ENCODE measurements at regions not wholly inside any gene's neighbourhood (a gene's known extent, or its start where the extent isn't known, plus 50 kb on each side); places are given as distances from the start of the nearest gene placed in this dataset.

GRCh38 chr3:69562020-69562419 is 176.1 kb upstream of the FRMD4B start:
- Histone ChIP-seq H2BK5ac (ENCODE audit: low read depth, low read length, poor library complexity, severe bottlenecking) (no peak overlapping the region), H3K27ac (ENCODE audit: low read length, poor library complexity, severe bottlenecking) (no peak overlapping the region), H3K27me3 (ENCODE audit: control insufficient read depth in 1 of 2, insufficient read depth in 1 of 2, low read length in 2 of 2) (no peaks in the 10 kb centered on the region), H3K9me3 (ENCODE audit: control insufficient read depth, low read length) (no peaks in the 10 kb centered on the region), H3K4ac (ENCODE audit: low read depth in 1 of 2, low read length in 2 of 2) (no peak overlapping the region), H2AFZ (ENCODE audit: low read depth, low read length) (no peak overlapping the region), H3K4me2 (ENCODE audit: low read length, poor library complexity, severe bottlenecking) (no peak overlapping the region), H3K23ac (ENCODE audit: low read length in 2 of 2) (no peak overlapping the region), H3K18ac (ENCODE audit: low read depth in 1 of 2, low read length in 2 of 2) (no peak overlapping the region), H2BK120ac (ENCODE audit: low read depth, low read length) (no peak overlapping the region), H3K9ac (ENCODE audit: low read length) (no peak overlapping the region), H3K4me1 (ENCODE audit: control insufficient read depth, insufficient read depth, low read depth, low read length) (no peaks in the 10 kb centered on the region), H2BK12ac (ENCODE audit: low read length in 2 of 2) (no peak overlapping the region), H2BK15ac (ENCODE audit: low read depth, poor library complexity, severe bottlenecking) (no peak overlapping the region), H3K79me1 (replicated peaks; ENCODE audit: low read length, poor library complexity, severe bottlenecking) (no peaks in the 10 kb centered on the region), H3K36me3 (ENCODE audit: control insufficient read depth in 1 of 2, insufficient read depth in 2 of 2, low read depth in 1 of 2, low read length in 2 of 2) (no peaks in the 10 kb centered on the region), H4K91ac (ENCODE audit: low read length) (no peak overlapping the region), H2AK5ac (ENCODE audit: low read length, severe bottlenecking) (no peak overlapping the region), H3K14ac (ENCODE audit: low read length in 2 of 2) (no peak overlapping the region), H4K8ac (ENCODE audit: low read length) (no peak overlapping the region), H3K4me3 (ENCODE audit: insufficient read depth in 1 of 2, low read depth in 1 of 2, low read length in 2 of 2) (no peak overlapping the region)
- WGBS, result 27% methylated on average over 3 of the region's 4 CpGs
- DNase-seq, result no peak

- Histone ChIP-seq H3K14ac (ENCODE audit: low read length in 2 of 2) (no peak overlapping the region), H3K4me2 (ENCODE audit: low read length, poor library complexity, severe bottlenecking) (no peak overlapping the region), H4K8ac (ENCODE audit: low read length) (no peak overlapping the region), H3K27me3 (ENCODE audit: control insufficient read depth in 1 of 2, insufficient read depth in 1 of 2, low read length in 2 of 2) (no peaks in the 10 kb centered on the region), H3K18ac (ENCODE audit: low read depth in 1 of 2, low read length in 2 of 2) (no peak overlapping the region), H2BK120ac (ENCODE audit: low read depth, low read length) (no peak overlapping the region), H2BK12ac (ENCODE audit: low read length in 2 of 2) (no peak overlapping the region), H3K4ac (ENCODE audit: low read depth in 1 of 2, low read length in 2 of 2) (no peak overlapping the region), H2BK5ac (ENCODE audit: low read depth, low read length, poor library complexity, severe bottlenecking) (no peak overlapping the region), H3K9me3 (ENCODE audit: control insufficient read depth, low read length) (no peaks in the 10 kb centered on the region), H3K4me3 (ENCODE audit: insufficient read depth in 1 of 2, low read depth in 1 of 2, low read length in 2 of 2) (no peak overlapping the region), H3K23ac (ENCODE audit: low read length in 2 of 2) (no peak overlapping the region), H3K79me1 (replicated peaks; ENCODE audit: low read length, poor library complexity, severe bottlenecking) (no peaks in the 10 kb centered on the region), H4K91ac (ENCODE audit: low read length) (no peak overlapping the region), H3K9ac (ENCODE audit: low read length) (no peak overlapping the region), H3K4me1 (ENCODE audit: control insufficient read depth, insufficient read depth, low read depth, low read length) (no peaks in the 10 kb centered on the region), H3K27ac (ENCODE audit: low read length, poor library complexity, severe bottlenecking) (no peak overlapping the region), H2BK15ac (ENCODE audit: low read depth, poor library complexity, severe bottlenecking) (no peak overlapping the region), H2AK5ac (ENCODE audit: low read length, severe bottlenecking) (no peak overlapping the region), H3K36me3 (ENCODE audit: control insufficient read depth in 1 of 2, insufficient read depth in 2 of 2, low read depth in 1 of 2, low read length in 2 of 2) (no peaks in the 10 kb centered on the region), H2AFZ (ENCODE audit: low read depth, low read length) (no peak overlapping the region)
- no peak for DNase-seq
Measured at GRCh38 chr3:69560818-69561217, 174.9 kb upstream of the FRMD4B start.

- Histone ChIP-seq H2BK12ac (ENCODE audit: low read length in 2 of 2) (no peak overlapping the region), H3K4me1 (ENCODE audit: control insufficient read depth, insufficient read depth, low read depth, low read length) (no peaks in the 10 kb centered on the region), H3K4me2 (ENCODE audit: low read length, poor library complexity, severe bottlenecking) (no peak overlapping the region), H3K79me1 (replicated peaks; ENCODE audit: low read length, poor library complexity, severe bottlenecking) (no peaks in the 10 kb centered on the region), H3K4ac (ENCODE audit: low read depth in 1 of 2, low read length in 2 of 2) (no peak overlapping the region), H2BK5ac (ENCODE audit: low read depth, low read length, poor library complexity, severe bottlenecking) (no peak overlapping the region), H3K36me3 (ENCODE audit: control insufficient read depth in 1 of 2, insufficient read depth in 2 of 2, low read depth in 1 of 2, low read length in 2 of 2) (no peaks in the 10 kb centered on the region), H4K91ac (ENCODE audit: low read length) (no peak overlapping the region), H3K9ac (ENCODE audit: low read length) (no peak overlapping the region), H3K27ac (ENCODE audit: low read length, poor library complexity, severe bottlenecking) (no peak overlapping the region), H3K23ac (ENCODE audit: low read length in 2 of 2) (no peak overlapping the region), H3K18ac (ENCODE audit: low read depth in 1 of 2, low read length in 2 of 2) (no peak overlapping the region), H2BK15ac (ENCODE audit: low read depth, poor library complexity, severe bottlenecking) (no peak overlapping the region), H3K14ac (ENCODE audit: low read length in 2 of 2) (no peak overlapping the region), H2AFZ (ENCODE audit: low read depth, low read length) (no peak overlapping the region), H3K4me3 (ENCODE audit: insufficient read depth in 1 of 2, low read depth in 1 of 2, low read length in 2 of 2) (no peak overlapping the region), H2BK120ac (ENCODE audit: low read depth, low read length) (no peak overlapping the region), H2AK5ac (ENCODE audit: low read length, severe bottlenecking) (no peak overlapping the region), H3K27me3 (ENCODE audit: control insufficient read depth in 1 of 2, insufficient read depth in 1 of 2, low read length in 2 of 2) (no peaks in the 10 kb centered on the region), H3K9me3 (ENCODE audit: control insufficient read depth, low read length) (no peaks in the 10 kb centered on the region), H4K8ac (ENCODE audit: low read length) (no peak overlapping the region)
- 92% methylated on average over 3 of the region's 4 CpGs for WGBS
- no peak for DNase-seq
Measured at GRCh38 chr3:69560116-69560515, 174.2 kb upstream of the FRMD4B start.

DNA sequence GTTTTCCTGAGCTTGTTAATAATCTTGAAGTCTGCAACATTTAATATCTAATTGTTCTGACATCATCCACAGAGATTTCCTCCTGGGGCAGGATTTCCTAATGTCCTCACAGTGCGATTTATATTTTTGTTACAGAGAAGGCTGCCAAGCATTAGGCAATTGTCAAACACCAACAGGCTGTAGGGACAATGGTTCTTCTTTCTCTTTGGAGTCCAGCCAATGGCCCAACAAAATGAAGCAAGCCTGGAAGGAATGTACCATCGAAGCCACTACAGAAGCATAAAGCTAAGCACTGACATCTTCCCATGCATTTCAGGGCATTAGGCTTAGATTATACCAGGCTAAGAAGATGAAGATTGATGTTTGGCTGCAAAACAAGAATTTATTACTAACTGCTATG is 173.0 kb upstream of the FRMD4B start:
- Histone ChIP-seq H3K23ac (ENCODE audit: low read length in 2 of 2) (no peak overlapping the region), H3K9ac (ENCODE audit: low read length) (no peak overlapping the region), H3K36me3 (ENCODE audit: control insufficient read depth in 1 of 2, insufficient read depth in 2 of 2, low read depth in 1 of 2, low read length in 2 of 2) (no peaks in the 10 kb centered on the region), H3K9me3 (ENCODE audit: control insufficient read depth, low read length) (no peaks in the 10 kb centered on the region), H3K27ac (ENCODE audit: low read length, poor library complexity, severe bottlenecking) (no peak overlapping the region), H2AK5ac (ENCODE audit: low read length, severe bottlenecking) (no peak overlapping the region), H4K8ac (ENCODE audit: low read length) (no peak overlapping the region), H2BK5ac (ENCODE audit: low read depth, low read length, poor library complexity, severe bottlenecking) (no peak overlapping the region), H3K79me1 (replicated peaks; ENCODE audit: low read length, poor library complexity, severe bottlenecking) (no peaks in the 10 kb centered on the region), H3K27me3 (ENCODE audit: control insufficient read depth in 1 of 2, insufficient read depth in 1 of 2, low read length in 2 of 2) (peaks cover 0 to 6% of the 10 kb centered on the region in 2 experiments), H2BK12ac (ENCODE audit: low read length in 2 of 2) (no peak overlapping the region), H2BK120ac (ENCODE audit: low read depth, low read length) (no peak overlapping the region), H3K4me2 (ENCODE audit: low read length, poor library complexity, severe bottlenecking) (no peak overlapping the region), H3K18ac (ENCODE audit: low read depth in 1 of 2, low read length in 2 of 2) (no peak overlapping the region), H3K4me3 (ENCODE audit: insufficient read depth in 1 of 2, low read depth in 1 of 2, low read length in 2 of 2) (no peak overlapping the region), H3K14ac (ENCODE audit: low read length in 2 of 2) (no peak overlapping the region), H3K4me1 (ENCODE audit: control insufficient read depth, insufficient read depth, low read depth, low read length) (no peaks in the 10 kb centered on the region), H2BK15ac (ENCODE audit: low read depth, poor library complexity, severe bottlenecking) (no peak overlapping the region), H2AFZ (ENCODE audit: low read depth, low read length) (no peak overlapping the region), H4K91ac (ENCODE audit: low read length) (no peak overlapping the region), H3K4ac (ENCODE audit: low read depth in 1 of 2, low read length in 2 of 2) (no peak overlapping the region)
- WGBS, result 88% methylated on average over 1 of the region's 2 CpGs
- no peak for DNase-seq
